ENCODE measurements at regions not wholly inside any gene's neighbourhood (a gene's known extent, or its start where the extent isn't known, plus 50 kb on each side); places are given as distances from the start of the nearest gene placed in this dataset.

GRCh38 chr4:162715401-162715800 is 451.3 kb downstream of the NAF1 start:
- DNase-seq = no peak

GRCh38 chr4:162707962-162708361 is 458.7 kb downstream of the NAF1 start:
- no peak for DNase-seq

GRCh38 chr4:162706632-162707031 is 460.1 kb downstream of the NAF1 start:
- no peak for DNase-seq

GRCh38 chr4:162706051-162706450 is 460.6 kb downstream of the NAF1 start:
- DNase-seq = no peak

GRCh38 chr4:162705130-162705803 is 461.4 kb downstream of the NAF1 start:
- DNase-seq = no peak

DNA sequence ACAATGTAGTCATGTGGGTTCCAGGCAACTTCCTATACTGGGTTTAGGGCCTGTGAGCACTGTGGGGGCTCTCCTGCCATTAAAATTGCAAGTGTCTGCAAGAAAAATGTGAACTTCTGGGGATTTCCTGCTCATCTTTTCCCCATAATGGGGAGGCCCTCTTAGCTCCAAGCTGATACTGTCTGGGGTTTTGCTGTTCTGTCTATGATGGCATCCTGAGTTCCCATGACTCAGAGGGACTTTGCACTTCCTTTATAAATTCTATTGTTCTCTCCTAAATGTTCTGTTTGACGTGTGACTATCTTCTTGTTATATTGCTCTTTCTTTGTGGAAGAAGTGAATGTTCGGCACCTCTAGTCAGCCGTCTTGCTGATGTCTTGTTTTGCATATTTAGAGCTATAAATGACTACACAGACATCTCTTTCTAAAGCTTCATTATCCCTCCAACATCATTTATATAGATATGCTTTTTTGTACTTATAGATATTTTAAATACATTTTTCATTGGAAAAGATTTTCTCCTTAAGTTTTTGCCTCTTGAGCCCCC is 465.8 kb downstream of the NAF1 start:
- DNase-seq = no peak

DNA sequence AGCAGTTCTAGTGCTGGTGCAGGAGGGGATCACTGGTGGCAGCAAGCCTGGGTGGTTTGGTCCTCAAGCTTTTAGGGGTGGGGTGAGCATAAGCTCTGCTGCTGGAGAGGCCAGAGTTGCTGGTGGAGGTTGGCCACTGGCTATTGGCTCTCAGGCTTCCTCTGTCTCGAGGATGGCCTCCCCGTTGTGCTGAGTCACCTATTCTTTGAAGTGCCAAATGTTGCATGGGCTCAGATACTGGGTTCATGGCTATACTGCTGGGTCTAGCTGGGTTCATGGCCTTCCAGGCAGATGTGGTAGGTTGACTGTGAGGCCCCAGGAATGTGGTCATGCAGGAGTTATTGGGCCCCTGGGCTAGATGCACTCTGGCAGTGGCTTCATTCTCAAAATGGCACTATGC is 466.3 kb downstream of the NAF1 start:
- DNase-seq = no peak

DNA sequence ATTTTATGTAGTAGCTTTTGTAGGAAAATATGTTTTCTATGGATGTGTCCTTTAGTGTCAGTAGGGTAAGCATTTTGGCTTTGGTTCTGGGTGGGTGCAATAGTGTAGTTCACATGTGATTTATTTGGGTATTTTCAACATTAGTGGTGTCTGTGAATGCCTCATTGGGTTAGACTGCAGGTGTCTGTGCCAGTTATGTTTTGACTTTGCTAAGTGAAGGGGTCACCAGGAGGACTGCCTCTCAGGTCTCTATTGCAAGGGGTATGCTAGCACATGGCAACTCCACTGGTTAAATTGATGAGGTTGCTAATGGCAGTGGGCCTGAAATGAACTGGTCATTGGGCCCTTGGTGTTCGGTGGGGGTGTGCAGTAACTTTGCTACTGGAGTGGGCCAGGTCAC is 467.1 kb downstream of the NAF1 start:
- DNase-seq = no peak

GRCh38 chr4:162685410-162685809 is 481.3 kb downstream of the NAF1 start:
- DNase-seq = no peak

- no peak for DNase-seq
These were observed 481.7 kb downstream of the NAF1 start for GRCh38 chr4:162684998-162685397.

DNA sequence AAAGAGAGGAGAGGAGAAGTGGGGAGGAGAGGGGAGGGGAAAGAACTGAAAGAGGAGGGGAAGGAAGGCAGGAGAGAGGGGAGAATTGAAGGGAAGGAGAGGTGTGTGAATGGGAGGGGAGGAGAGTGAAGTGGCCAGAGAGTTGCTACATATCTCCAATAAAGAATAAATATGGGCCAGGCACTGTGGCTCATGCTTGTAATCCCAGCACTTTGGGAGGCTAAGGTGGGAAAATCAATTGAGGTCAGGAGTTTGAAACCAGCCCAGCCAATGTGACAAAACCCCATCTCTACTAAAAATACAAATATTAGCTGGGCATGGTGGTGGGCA is 482.4 kb downstream of the NAF1 start:
- DNase-seq = no peak

DNA sequence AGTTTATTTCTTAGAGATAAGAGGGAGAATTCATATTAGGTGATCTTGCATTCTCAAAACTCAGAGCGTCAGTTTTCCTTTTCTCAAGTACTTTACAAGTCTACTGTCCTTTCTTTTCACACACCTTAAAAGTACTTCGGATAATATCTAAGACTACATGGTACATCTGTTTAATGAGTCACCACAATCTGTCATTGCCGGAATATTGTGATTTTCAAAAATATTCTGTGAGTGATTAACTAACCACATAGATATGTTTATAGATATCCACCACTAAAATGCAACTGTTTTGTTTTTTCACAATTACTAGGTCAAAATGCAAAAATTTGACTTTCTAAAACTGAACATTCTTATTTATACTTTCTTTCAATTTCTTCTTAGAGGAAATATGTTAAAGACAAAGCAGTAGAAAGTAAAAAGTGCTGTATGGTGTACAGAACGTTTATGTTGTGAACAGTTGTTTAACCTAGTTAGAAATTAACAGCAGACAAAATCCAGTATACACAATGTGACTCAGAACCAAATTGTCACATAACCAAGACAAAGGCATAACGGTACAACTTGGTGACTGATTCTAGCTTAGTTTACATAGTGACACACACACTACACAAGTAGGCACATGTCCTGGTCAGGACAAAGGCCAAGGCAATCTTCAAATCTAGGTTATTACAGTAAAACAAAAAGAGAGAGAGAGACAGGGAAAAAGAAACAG is 482.9 kb downstream of the NAF1 start:
- DNase-seq = no peak

- no peak for DNase-seq
These were observed 484.0 kb downstream of the NAF1 start for GRCh38 chr4:162682651-162683050.

GRCh38 chr4:162681212-162681611 is 485.5 kb downstream of the NAF1 start:
- no peak for DNase-seq

- DNase-seq = no peak
These were observed 491.0 kb downstream of the NAF1 start for GRCh38 chr4:162675661-162676060.

DNA sequence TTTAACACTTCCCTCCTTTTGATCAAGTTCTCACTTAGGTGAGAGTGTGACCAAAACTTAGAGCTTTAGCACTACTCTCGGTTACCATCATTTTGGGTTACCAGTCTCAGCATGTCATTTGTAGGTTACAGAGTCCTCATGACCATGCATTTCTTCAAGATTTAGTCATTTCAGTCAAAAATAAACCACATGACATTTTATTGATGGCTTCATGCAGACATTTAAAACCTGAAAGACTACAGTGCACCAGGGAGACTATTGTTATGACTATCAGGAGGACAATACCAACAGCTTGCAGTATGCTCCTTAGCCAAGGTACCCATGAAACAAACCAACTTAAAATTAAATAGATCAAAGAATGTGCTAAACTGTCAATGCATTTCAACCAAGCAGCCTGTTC is 498.1 kb upstream of the FSTL5 start:
- DNase-seq = no peak

DNA sequence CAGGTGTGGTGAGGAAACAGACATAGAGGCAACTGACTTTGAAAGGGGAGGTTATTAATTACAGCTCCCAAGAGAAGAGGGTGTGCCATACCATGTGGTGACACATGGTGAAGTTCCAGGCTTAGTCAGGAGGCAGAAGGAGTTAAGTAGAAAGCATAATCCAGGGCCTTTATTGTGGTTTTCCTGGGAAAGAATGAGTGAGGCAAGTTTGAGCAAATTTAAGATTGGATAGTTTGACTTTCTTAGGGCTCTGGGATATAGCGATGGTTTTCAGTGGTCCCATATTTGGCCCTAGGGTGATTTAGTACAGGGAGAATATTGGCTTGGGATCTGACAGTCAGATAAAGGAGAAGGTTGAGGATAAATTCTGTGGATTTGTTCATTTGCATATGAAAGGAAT is 495.9 kb upstream of the FSTL5 start:
- no peak for DNase-seq

DNA sequence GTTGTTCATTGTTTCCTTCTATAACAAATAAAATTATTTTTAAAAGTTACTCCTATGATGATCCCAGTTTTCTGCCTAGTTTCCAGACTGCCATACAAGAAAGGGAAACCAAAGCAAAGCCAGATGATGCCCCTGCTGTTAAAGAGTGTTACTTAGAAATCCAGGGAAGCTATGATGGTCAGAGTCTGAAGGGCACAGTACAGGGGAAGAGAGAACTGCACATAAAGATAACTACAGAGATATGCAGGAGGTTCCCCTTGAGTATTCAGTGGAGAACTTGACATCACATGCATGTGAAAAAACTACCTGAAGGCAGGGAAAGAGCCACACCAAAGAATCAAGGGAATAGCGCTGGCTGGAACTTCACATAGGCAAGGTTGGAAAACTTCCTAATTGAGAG is 494.2 kb upstream of the FSTL5 start:
- no peak for DNase-seq

DNA sequence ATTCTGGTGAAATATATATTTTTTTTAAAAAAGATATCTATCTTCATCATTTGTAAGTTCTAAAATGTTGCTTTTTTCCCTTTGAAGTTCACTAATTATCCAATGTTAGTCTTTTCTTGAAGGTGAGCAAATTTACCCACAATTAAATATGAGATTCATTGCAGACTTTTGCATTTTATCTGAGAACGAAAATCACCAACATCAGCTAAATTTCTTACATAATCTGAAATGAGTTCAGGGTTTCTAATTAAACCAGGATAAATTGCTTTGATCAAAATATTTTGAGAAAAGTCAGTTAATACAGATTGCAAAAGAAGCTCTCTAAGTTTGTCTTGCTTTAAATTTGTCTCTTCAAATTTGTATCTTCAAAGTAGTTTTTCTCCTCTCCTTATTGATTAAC is 486.4 kb upstream of the FSTL5 start:
- DNase-seq = no peak

DNA sequence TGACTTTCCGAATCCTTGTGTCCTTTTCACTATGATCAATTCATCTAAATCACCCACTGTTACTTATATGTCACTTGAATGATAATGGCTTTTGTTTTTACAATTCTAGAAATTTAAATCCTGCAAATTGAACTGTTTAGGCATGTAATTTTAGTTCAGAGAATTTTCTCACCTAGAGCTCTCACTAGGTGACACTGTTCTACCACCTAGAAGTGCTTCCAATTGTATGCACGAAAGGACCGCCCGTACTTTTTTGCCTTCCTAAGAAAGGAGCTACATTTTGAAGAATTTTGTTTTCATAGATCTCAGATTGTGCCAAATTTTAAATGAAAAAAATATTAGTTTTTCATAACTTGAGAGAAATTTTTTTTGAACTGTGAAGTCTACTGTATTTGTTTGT is 481.6 kb upstream of the FSTL5 start:
- DNase-seq = no peak

DNA sequence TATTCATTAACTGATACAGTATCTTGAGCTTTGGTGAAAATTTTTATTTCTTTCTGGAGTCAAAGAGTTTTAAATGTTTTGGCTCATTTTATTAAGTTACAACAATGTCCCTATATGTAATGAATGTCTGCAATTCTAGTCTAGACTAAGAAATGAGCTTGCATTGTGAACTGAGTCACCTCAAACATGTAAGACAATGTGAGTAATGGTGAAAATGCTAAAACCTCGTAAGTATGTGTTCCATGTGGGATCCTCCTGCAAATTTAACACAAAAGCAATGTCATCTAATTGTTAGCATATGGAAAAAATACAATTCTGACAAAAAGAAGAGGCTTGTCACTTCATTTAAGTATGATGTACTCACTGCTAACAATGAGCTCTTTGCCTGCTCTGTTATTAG is 480.5 kb upstream of the FSTL5 start:
- DNase-seq = no peak

DNA sequence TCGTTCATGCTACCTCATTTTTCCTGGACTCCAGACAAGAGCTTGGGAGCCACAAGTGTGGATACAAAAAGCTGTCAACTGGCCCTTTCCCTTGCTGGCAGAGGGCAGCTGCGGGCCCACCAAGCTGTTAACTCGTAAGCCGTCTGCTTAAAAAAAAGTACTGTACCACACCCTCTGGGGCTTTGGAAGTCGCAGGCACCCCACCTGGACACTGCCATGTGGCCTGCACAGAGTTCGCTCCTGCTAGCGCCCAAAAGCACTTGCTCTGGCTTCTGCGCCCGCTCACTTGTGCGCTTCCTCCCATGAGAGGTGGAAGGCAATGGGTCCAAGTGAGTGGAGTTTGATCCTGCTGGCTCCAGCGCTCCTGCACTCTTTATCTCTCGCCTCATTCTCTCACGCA is 476.4 kb upstream of the FSTL5 start:
- no peak for DNase-seq

DNA sequence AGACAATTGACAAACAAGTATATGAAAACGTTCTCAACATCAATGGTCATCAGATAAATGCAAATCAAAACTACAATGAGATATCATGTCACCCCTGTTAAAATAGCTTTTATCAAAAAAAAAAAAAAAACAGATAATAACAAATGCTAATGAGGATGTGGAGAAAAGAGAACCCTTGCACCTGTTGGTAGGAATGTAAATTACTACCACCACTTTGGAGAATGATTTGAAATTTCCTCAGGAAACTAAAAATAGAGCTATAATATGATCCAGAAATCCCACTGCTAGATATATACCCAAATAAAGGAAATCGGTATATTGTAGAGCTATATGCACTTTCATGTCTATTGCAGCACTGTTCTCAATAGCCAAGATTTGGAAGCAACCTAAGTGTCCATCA is 470.6 kb upstream of the FSTL5 start:
- DNase-seq = no peak

GRCh38 chr4:162622664-162623063 is 458.9 kb upstream of the FSTL5 start:
- DNase-seq = no peak

DNA sequence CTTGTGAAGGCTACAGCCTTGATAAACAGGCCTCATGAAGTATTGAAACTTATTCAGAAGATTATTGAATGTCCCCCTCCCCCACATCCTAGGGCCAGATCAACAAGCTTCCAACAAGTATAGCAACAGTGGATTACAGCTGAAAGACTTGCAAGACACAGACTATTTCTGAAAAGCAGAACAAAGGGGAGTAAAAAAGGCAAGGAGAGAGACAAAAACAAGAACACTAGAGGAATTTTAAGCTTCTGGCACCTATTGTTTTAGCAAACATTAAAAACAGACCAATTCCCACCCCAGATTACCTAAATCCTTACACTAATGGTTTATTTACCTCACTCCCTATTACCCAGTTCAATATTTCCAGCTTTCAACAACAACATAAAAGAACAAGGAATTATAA is 446.3 kb upstream of the FSTL5 start:
- no peak for DNase-seq

Data from NCI-H526 treated with DMSO at 0.1 percent for 48 hours (cell line).